ENCODE measurements at regions not wholly inside any gene's neighbourhood (a gene's known extent, or its start where the extent isn't known, plus 50 kb on each side); places are given as distances from the start of the nearest gene placed in this dataset.

DNA sequence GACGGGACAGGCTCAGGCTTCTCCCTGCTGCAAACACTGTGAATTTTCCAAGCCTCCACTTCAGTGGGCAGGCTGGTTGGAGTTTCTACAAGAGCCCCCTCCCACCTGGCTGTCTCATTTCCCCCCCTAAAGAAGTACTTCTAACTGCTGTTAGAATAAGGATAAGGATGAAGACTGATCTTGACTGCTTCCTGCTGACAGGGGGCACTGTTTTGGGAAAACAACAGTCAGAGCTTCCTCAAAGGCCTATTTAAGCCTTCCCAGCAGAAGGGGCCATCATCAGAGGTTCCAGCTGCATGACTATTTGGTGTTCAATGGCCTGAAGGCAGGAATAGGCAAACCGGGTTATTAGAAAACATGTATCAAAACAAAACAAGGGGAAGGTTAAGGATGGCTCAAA lies 1162.8 kb downstream of the DSC3 start:
- TF ChIP-seq EZH2phosphoT487 (IDR thresholded peaks at IDR 0.05; ENCODE audit: borderline replicate concordance, low read length), result no peak
- no peak for TF ChIP-seq CTCF (IDR thresholded peaks at IDR 0.05; ENCODE audit: low read depth, low read length, poor library complexity, severe bottlenecking)

Data from DOHH2 (cell line).